ENCODE measurements at regions not wholly inside any gene's neighbourhood (a gene's known extent, or its start where the extent isn't known, plus 50 kb on each side); places are given as distances from the start of the nearest gene placed in this dataset.
A peak's percentile ranks its signal among the peaks of the same experiment; 100 is the strongest.
"Not testable (repeated sequence)": the region's sequence is repeated elsewhere in the genome, so short reads cannot be mapped to it uniquely, and the experiment has no call there.

GRCh38 chr18:59813942-59814341, 85.9 kb upstream of the PMAIP1 start:
- peaks cover 0 to 4% of the 10 kb centered on the region in 2 donors for H3K9me3 Mint-ChIP-seq
- peaks cover 0 to 5% of the 10 kb centered on the region in 2 donors for H3K36me3 Mint-ChIP-seq
- peak overlapping the region in 1 of 2 donors; percentile 29 for H3K27ac Mint-ChIP-seq
- ATAC-seq (no peak), DNase-seq (ENCODE audit: low spot score in 2 of 2) (no peak)

- no peaks in the 10 kb centered on the region for H3K36me3 Mint-ChIP-seq
- H3K27ac Mint-ChIP-seq, result no peak overlapping the region
- DNase-seq (ENCODE audit: low spot score in 2 of 2), result no peak
- no peak for ATAC-seq
- peaks cover 0 to 4% of the 10 kb centered on the region in 2 donors for H3K9me3 Mint-ChIP-seq
These were observed 88.9 kb upstream of the PMAIP1 start for GRCh38 chr18:59810735-59811520.

GRCh38 chr18:59810183-59810582, 89.6 kb upstream of the PMAIP1 start:
- Mint-ChIP-seq H3K27ac (no peak overlapping the region), H3K36me3 (no peaks in the 10 kb centered on the region), H3K9me3 (peaks cover 0 to 4% of the 10 kb centered on the region in 2 donors)
- no peak for DNase-seq (ENCODE audit: low spot score in 2 of 2)
- no peak for ATAC-seq

GRCh38 chr18:59802031-59802430, 97.8 kb upstream of the PMAIP1 start:
- H3K36me3 Mint-ChIP-seq, result no peaks in the 10 kb centered on the region
- DNase-seq (ENCODE audit: low spot score in 2 of 2) (no peak), ATAC-seq (peak in 1 of 2 donors; percentile 20)
- H3K9me3 Mint-ChIP-seq, result no peaks in the 10 kb centered on the region
- H3K27ac Mint-ChIP-seq, result no peak overlapping the region

- Mint-ChIP-seq H3K9me3 (no peaks in the 10 kb centered on the region), H3K27ac (no peak overlapping the region), H3K36me3 (no peaks in the 10 kb centered on the region)
- DNase-seq (ENCODE audit: low spot score in 2 of 2), result no peak
- no peak for ATAC-seq
These were observed 98.2 kb upstream of the PMAIP1 start for GRCh38 chr18:59801576-59801975.

- DNase-seq (ENCODE audit: low spot score in 2 of 2) (no peak), ATAC-seq (no peak)
- Mint-ChIP-seq H3K27ac (no peak overlapping the region), H3K9me3 (no peaks in the 10 kb centered on the region), H3K36me3 (no peaks in the 10 kb centered on the region)
These were observed 98.9 kb upstream of the PMAIP1 start for GRCh38 chr18:59800897-59801296.

GRCh38 chr18:59799383-59800015, 100.3 kb upstream of the PMAIP1 start:
- ATAC-seq (no peak), DNase-seq (ENCODE audit: low spot score in 2 of 2) (no peak)
- Mint-ChIP-seq H3K9me3 (no peaks in the 10 kb centered on the region), H3K27ac (no peak overlapping the region), H3K36me3 (no peaks in the 10 kb centered on the region)

- no peak for ATAC-seq
- no peaks in the 10 kb centered on the region for H3K9me3 Mint-ChIP-seq
These were observed 98.7 kb upstream of the CCBE1 start for GRCh38 chr18:59795882-59796281.

GRCh38 chr18:59792353-59792752, 95.1 kb upstream of the CCBE1 start:
- Mint-ChIP-seq H3K9me3 (no peaks in the 10 kb centered on the region), H3K27ac (no peak overlapping the region), H3K36me3 (no peaks in the 10 kb centered on the region)
- no peak for ATAC-seq
- DNase-seq (ENCODE audit: low spot score in 2 of 2), result no peak

More at GRCh38 chr18:59795882-59796281, 98.7 kb upstream of the CCBE1 start:
- H3K36me3 Mint-ChIP-seq, result no peaks in the 10 kb centered on the region
- no peak for DNase-seq (ENCODE audit: low spot score in 2 of 2)
- no peak overlapping the region for H3K27ac Mint-ChIP-seq

GRCh38 chr18:59790346-59790936, 93.2 kb upstream of the CCBE1 start:
- H3K27ac Mint-ChIP-seq; H3K36me3 Mint-ChIP-seq; DNase-seq (ENCODE audit: low spot score in 2 of 2); H3K9me3 Mint-ChIP-seq; ATAC-seq: not testable (repeated sequence)

- ATAC-seq, result no peak
- DNase-seq (ENCODE audit: low spot score in 2 of 2), result no peak
- Mint-ChIP-seq H3K36me3 (no peaks in the 10 kb centered on the region), H3K9me3 (no peaks in the 10 kb centered on the region), H3K27ac (peak overlapping the region in 1 of 2 donors; percentile 92)
These were observed 91.5 kb upstream of the CCBE1 start for GRCh38 chr18:59788791-59789106.

- no peak overlapping the region for H3K27ac Mint-ChIP-seq
- no peaks in the 10 kb centered on the region for H3K36me3 Mint-ChIP-seq
- H3K9me3 Mint-ChIP-seq, result no peaks in the 10 kb centered on the region
- DNase-seq (ENCODE audit: low spot score in 2 of 2), result no peak
- ATAC-seq, result no peak
These were observed 91.0 kb upstream of the CCBE1 start for GRCh38 chr18:59787998-59788790.

GRCh38 chr18:59784694-59785093, 87.5 kb upstream of the CCBE1 start:
- DNase-seq (ENCODE audit: low spot score in 2 of 2) (no peak), ATAC-seq (no peak)
- H3K27ac Mint-ChIP-seq, result no peak overlapping the region
- H3K9me3 Mint-ChIP-seq, result no peaks in the 10 kb centered on the region
- no peaks in the 10 kb centered on the region for H3K36me3 Mint-ChIP-seq

GRCh38 chr18:59783138-59783537, 85.9 kb upstream of the CCBE1 start:
- Mint-ChIP-seq H3K9me3 (no peaks in the 10 kb centered on the region), H3K36me3 (no peaks in the 10 kb centered on the region), H3K27ac (peak overlapping the region in 1 of 2 donors; percentile 1)
- no peak for ATAC-seq
- DNase-seq (ENCODE audit: low spot score in 2 of 2), result no peak

GRCh38 chr18:59779979-59780378, 82.8 kb upstream of the CCBE1 start:
- H3K9me3 Mint-ChIP-seq, result peaks cover 0 to 3% of the 10 kb centered on the region in 2 donors
- H3K36me3 Mint-ChIP-seq, result no peaks in the 10 kb centered on the region
- ATAC-seq, result no peak
- H3K27ac Mint-ChIP-seq, result no peak overlapping the region
- DNase-seq (ENCODE audit: low spot score in 2 of 2), result no peak

GRCh38 chr18:59778434-59778833, 81.2 kb upstream of the CCBE1 start:
- no peak overlapping the region for H3K27ac Mint-ChIP-seq
- DNase-seq (ENCODE audit: low spot score in 2 of 2) (no peak), ATAC-seq (no peak)
- H3K36me3 Mint-ChIP-seq, result no peaks in the 10 kb centered on the region
- peaks cover 0 to 3% of the 10 kb centered on the region in 2 donors for H3K9me3 Mint-ChIP-seq

GRCh38 chr18:59777636-59778035, 80.4 kb upstream of the CCBE1 start:
- Mint-ChIP-seq H3K9me3 (peaks cover 0 to 6% of the 10 kb centered on the region in 2 donors), H3K27ac (no peak overlapping the region), H3K36me3 (no peaks in the 10 kb centered on the region)
- no peak for ATAC-seq
- no peak for DNase-seq (ENCODE audit: low spot score in 2 of 2)
